T47D (cell line): ENCODE measurements at regions not wholly inside any gene's neighbourhood (a gene's known extent, or its start where the extent isn't known, plus 50 kb on each side); places are given as distances from the start of the nearest gene placed in this dataset.
"Not testable (repeated sequence)": the region's sequence is repeated elsewhere in the genome, so short reads cannot be mapped to it uniquely, and the experiment has no call there.

Experiments
- DNase-seq, 2 experiments: peaks; one replicate each; pipeline versions ENCODE4 v3.0.0 to v3.0.0-alpha.2; 2011 to 2012; ENCODE audit warnings: low read depth in 1 of 2, low spot score in 1 of 2
- JUND ChIP-seq: IDR thresholded peaks from 2 replicates; pipeline ENCODE4 v1.6.1; 2012; ENCODE audit warnings: low read depth
- in situ Hi-C: cut with HindIII; loops from 2 replicates; pipeline ENCODE4 v1.10.0; 2016; ENCODE audit warnings: low sequenced_read_pairs, low pct_unique_long_range_greater_than_20kb

DNA sequence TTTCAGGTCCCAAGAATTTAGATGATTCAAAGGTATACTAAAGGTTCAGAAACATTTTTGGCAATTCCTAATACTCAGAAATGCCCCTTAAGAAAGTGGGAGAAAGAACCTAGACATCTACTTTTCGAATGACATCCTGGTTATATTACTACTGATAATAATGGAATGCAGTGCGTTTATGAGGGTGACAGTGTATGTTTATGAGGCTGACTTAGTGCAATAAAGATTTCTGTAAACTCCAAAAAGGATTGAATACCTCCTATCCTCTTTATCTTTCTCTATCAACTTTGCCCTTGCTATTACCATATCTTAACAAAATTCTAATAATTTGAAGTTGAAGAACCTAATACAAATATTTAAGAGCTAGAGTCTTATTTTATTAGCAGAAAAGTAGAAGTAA lies 348.9 kb upstream of the EPHA6 start:
- DNase-seq = no peak
- TF ChIP-seq JUND = no peak
- in situ Hi-C loops = no loop called here

DNA sequence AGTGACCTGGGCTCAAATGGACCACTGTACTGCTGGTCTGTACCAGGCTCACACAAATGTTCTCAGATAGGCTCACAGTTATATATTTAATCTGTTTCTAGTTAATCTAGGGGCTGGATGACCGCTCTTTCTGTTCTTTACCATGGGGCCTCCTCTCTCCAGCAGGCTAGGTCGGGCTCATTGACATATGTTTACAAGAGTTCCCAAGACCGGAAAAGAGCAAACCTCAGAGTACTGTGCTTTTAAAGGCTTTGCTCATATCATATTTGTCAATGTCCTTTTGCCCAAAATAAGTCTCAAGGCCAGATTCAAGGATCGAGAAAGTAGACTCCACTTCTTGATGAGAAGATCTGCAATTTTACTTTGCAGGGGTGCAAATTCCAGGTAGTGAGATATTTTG lies 348.0 kb upstream of the EPHA6 start:
- in situ Hi-C loops = no loop called here
- TF ChIP-seq JUND = no peak
- DNase-seq = no peak

DNA sequence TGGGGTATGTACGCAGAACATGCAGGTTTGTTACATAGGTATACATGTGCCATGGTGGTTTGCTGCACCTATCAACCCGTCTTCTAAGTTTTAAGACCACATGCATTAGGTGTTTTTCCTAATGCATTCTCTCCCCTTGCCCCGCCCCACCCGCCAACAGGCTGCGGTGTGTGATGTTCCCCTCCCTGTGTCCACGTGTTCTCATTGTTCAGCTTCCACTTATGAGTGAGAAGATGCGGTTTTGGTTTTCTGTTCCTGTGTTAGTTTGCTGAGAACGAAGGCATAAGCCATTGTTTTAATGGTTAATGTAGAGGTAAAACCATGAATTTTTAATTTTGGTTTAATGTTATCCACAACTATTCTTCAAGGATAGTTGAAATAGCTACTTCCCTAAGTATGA lies 346.8 kb upstream of the EPHA6 start:
- no peak for TF ChIP-seq JUND
- DNase-seq = no peak
- in situ Hi-C loops = no loop called here

GRCh38 chr3:96478496-96478895 lies 335.9 kb upstream of the EPHA6 start:
- DNase-seq = no peak
- in situ Hi-C loops = no loop called here
- no peak for TF ChIP-seq JUND

DNA sequence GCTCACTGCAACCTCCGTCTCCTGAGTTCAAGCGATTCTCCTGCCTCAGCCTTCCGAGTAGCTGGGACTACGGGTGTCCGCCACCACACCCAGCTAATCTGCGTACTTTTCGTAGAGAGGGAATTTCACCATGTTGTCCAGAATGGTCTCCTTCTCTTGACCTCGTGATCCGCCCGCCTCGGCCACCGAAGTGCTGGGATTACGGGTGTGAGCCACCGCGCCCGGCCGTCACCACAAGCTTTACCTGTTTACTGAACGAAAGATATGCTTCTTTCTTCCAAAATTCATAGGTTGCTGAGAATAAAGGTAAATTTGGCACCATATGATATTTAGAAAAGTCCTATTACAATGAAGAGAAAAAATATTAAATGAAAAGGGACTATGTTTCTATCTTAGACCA lies 333.5 kb upstream of the EPHA6 start:
- no peak for DNase-seq
- TF ChIP-seq JUND = no peak
- in situ Hi-C loops = no loop called here

- in situ Hi-C loops, DNase-seq: not testable (repeated sequence)
Measured at GRCh38 chr3:96483191-96483590, 331.2 kb upstream of the EPHA6 start.

DNA sequence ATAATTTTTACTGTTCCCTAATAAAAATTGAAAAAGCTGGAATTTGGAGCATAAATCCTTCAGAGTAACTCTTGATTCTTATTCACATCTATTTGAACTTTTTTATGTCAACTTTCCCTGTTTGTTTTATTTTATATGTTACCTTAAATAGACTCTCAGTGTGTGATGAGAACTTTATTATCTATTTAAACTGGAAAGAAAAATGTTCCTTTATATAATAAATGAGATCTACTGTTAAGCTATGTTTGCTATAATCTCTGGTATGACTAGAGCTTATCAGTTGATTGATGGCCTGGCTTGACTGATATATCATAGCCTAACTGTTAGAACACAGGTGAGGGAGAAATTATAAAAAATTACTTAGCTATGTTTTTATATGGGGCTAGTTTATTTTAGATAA lies 330.6 kb upstream of the EPHA6 start:
- in situ Hi-C loops = no loop called here
- no peak for DNase-seq
- TF ChIP-seq JUND = no peak

DNA sequence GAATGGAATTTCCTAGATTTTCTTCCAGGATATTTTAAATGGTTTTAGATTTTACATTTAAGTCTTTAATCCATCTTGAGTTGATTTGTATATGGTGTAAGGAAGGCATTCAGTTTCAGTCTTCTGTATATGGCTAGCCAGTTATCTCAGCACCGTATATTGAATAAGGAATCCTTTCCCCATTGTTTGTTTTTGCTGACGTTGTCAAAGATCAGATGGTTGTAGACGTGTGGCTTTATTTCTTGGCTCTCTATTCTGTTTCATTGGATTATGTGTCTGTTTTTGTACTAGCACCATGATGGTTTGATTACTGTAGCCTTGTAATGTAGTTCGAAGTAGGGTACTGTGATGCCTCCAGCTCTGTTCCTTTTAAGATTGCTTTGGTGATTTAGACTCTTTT lies 325.7 kb upstream of the EPHA6 start:
- TF ChIP-seq JUND = no peak
- DNase-seq = no peak
- in situ Hi-C loops = no loop called here

DNA sequence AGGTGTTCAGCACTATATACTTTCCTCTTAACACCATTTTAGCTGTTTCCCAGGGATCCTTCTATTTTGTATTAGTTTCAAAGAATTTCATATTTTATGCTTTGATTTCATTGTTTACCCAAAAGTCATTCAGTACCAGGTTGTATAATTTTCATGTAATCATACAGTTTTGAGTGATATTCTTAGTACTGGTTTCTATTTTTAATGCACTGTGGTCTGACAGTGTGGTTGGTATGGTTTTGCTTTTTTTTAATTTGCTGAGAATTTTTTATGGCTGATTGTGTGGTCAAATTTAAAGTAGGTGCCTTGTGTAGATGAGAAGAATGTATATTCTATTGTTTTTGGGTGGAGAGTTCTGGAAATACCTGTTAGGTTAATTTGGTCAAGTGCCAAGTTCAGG lies 323.4 kb upstream of the EPHA6 start:
- no peak for TF ChIP-seq JUND
- in situ Hi-C loops = no loop called here
- DNase-seq = no peak

DNA sequence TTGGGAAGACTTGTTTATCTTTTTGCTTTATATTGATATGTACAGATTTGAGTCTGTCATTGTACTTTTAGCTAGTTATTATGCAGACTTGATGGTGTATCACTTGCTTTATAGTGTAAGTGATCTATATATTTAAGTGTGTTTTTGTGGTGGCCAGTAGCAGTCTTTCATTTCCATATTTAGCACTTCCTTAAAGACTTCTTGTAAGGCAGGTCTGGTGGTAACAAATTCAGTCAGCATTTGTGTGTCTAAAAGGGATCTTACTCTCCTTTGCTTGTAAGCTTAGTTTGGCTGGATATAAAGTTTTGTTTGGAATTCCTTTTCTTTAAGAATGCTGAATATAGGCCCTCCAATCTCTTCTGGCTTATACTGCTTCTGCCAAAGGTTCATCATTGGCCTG lies 322.5 kb upstream of the EPHA6 start:
- no peak for TF ChIP-seq JUND
- in situ Hi-C loops = no loop called here
- DNase-seq = no peak

DNA sequence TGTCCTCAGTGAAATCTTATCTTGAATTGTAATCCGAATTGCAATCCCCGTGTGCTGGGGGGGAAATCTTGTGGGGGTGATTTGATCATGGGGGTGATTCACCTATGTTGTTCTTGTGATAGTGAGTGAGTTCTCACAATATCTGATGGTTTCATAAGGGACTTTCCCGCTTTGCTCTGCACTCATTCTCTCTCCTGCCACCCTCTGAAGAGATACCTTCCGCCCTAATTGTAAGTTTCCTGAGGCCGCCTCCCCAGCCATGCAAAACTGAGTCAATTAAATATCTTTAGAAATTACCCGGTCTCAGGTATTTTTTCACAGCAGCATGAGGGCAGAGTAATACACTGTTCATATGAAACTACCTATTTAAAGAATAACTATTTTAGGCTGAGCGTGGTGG lies 304.1 kb upstream of the EPHA6 start:
- DNase-seq = no peak
- in situ Hi-C loops = no loop called here
- no peak for TF ChIP-seq JUND

- in situ Hi-C loops = no loop called here
- TF ChIP-seq JUND = no peak
- DNase-seq = no peak
Measured at GRCh38 chr3:96537165-96537564, 277.2 kb upstream of the EPHA6 start.

DNA sequence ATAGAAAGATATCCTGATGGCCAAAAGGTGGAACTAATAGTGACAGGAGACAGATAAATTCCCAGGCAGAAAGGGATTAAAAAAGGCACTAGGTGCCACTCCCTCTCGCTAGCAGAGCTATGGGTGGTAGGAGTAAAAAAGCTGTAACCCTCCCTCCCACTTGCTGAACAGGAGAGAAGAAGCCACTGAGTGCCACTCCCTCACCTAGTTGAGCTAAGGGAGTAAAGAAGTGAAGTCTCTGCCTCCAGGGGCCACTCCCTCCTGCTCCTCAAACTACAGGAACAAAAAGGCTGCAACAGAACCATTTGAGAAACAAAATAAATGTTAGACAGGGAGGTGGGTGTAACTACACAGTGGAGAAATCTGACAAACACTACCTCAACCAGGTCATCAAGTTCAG lies 276.2 kb upstream of the EPHA6 start:
- DNase-seq = no peak
- in situ Hi-C loops = no loop called here
- no peak for TF ChIP-seq JUND

- DNase-seq = no peak
- no peak for TF ChIP-seq JUND
- in situ Hi-C loops = no loop called here
Measured at GRCh38 chr3:96548073-96548472, 266.3 kb upstream of the EPHA6 start.

GRCh38 chr3:96576935-96577334 lies 237.5 kb upstream of the EPHA6 start:
- TF ChIP-seq JUND = no peak
- DNase-seq = no peak
- in situ Hi-C loops = no loop called here
